ENCODE measurements at regions not wholly inside any gene's neighbourhood (a gene's known extent, or its start where the extent isn't known, plus 50 kb on each side); places are given as distances from the start of the nearest gene placed in this dataset.

GRCh38 chr21:28877318-28877884, 115.3 kb downstream of the LTN1 start:
- Histone ChIP-seq H3K4me1 (ENCODE audit: control insufficient read depth in 2 of 2, insufficient read depth in 2 of 2, low read length in 2 of 2) (no peaks in the 10 kb centered on the region), H3K27ac (ENCODE audit: low read depth, low read length) (no peak overlapping the region), H3K9me3 (ENCODE audit: control insufficient read depth in 2 of 3, low read length in 3 of 3) (no peaks in the 10 kb centered on the region), H3K4me3 (ENCODE audit: low read length) (no peak overlapping the region), H3K36me3 (ENCODE audit: control insufficient read depth in 2 of 3, insufficient read depth in 3 of 3, low read length in 3 of 3) (peaks cover 0 to 42% (median 13%) of the 10 kb centered on the region in 3 experiments), H3K27me3 (ENCODE audit: control insufficient read depth in 2 of 2, insufficient read depth in 2 of 2, low read length in 2 of 2) (no peaks in the 10 kb centered on the region)
- CTCF ChIA-PET = no interaction called here
- peaks cover 21 to 56% (median 50%) of the 10 kb centered on the region in 5 donors for H3K36me3 Mint-ChIP-seq
- H3K9me3 Mint-ChIP-seq = no peaks in the 10 kb centered on the region
- H3K4me1 Mint-ChIP-seq = peaks cover 0 to 11% (median 5%) of the 10 kb centered on the region in 7 donors
- H3K27me3 Mint-ChIP-seq = no peaks in the 10 kb centered on the region
- POLR2A ChIA-PET = interaction anchor here (1.0 kb wide), 1 partner anchor 12 kb away, joined by 3 read pairs; no protein-coding TSS in a partner anchor
- no peak for DNase-seq
- no peak for ATAC-seq
- intact Hi-C loops (cut with micrococcal nuclease) = no loop called here
- H3K4me3 Mint-ChIP-seq = no peak overlapping the region
- peak overlapping the region in 5 of 9 donors; percentile 6 to 72 (median 40) for H3K27ac Mint-ChIP-seq

- H3K27ac Mint-ChIP-seq = no peak overlapping the region
- Histone ChIP-seq H3K4me1 (ENCODE audit: control insufficient read depth in 2 of 2, insufficient read depth in 2 of 2, low read length in 2 of 2) (no peaks in the 10 kb centered on the region), H3K27ac (ENCODE audit: low read depth, low read length) (no peak overlapping the region), H3K4me3 (ENCODE audit: low read length) (no peak overlapping the region), H3K27me3 (ENCODE audit: control insufficient read depth in 2 of 2, insufficient read depth in 2 of 2, low read length in 2 of 2) (no peaks in the 10 kb centered on the region), H3K36me3 (ENCODE audit: control insufficient read depth in 2 of 3, insufficient read depth in 3 of 3, low read length in 3 of 3) (peaks cover 0 to 47% (median 9%) of the 10 kb centered on the region in 3 experiments), H3K9me3 (ENCODE audit: control insufficient read depth in 2 of 3, low read length in 3 of 3) (no peaks in the 10 kb centered on the region)
- CTCF ChIA-PET = no interaction called here
- H3K4me3 Mint-ChIP-seq = no peak overlapping the region
- no peak for ATAC-seq
- H3K4me1 Mint-ChIP-seq = peaks cover 0 to 10% (median 5%) of the 10 kb centered on the region in 7 donors
- intact Hi-C loops (cut with micrococcal nuclease) = no loop called here
- no peaks in the 10 kb centered on the region for H3K9me3 Mint-ChIP-seq
- peaks cover 16 to 66% (median 53%) of the 10 kb centered on the region in 5 donors for H3K36me3 Mint-ChIP-seq
- DNase-seq = no peak
- no peaks in the 10 kb centered on the region for H3K27me3 Mint-ChIP-seq
- POLR2A ChIA-PET = no interaction called here
Observed at GRCh38 chr21:28875078-28875477, 117.6 kb downstream of the LTN1 start.

- no peaks in the 10 kb centered on the region for H3K4me1 ChIP-seq (ENCODE audit: control insufficient read depth in 2 of 2, insufficient read depth in 2 of 2, low read length in 2 of 2)
- Mint-ChIP-seq H3K4me1 (peaks cover 0 to 6% (median 2%) of the 10 kb centered on the region in 7 donors), H3K4me3 (no peak overlapping the region), H3K9me3 (no peaks in the 10 kb centered on the region), H3K27ac (no peak overlapping the region), H3K27me3 (no peaks in the 10 kb centered on the region), H3K36me3 (peaks cover 25 to 73% (median 57%) of the 10 kb centered on the region in 5 donors)
- no peak overlapping the region for H3K4me3 ChIP-seq (ENCODE audit: low read length)
- no peak overlapping the region for H3K27ac ChIP-seq (ENCODE audit: low read depth, low read length)
- H3K36me3 ChIP-seq (ENCODE audit: control insufficient read depth in 2 of 3, insufficient read depth in 3 of 3, low read length in 3 of 3) = peaks cover 0 to 47% (median 9%) of the 10 kb centered on the region in 3 experiments
- CTCF ChIA-PET = no interaction called here
- H3K27me3 ChIP-seq (ENCODE audit: control insufficient read depth in 2 of 2, insufficient read depth in 2 of 2, low read length in 2 of 2) = no peaks in the 10 kb centered on the region
- no peak for DNase-seq
- intact Hi-C loops (cut with micrococcal nuclease) = no loop called here
- no peak for ATAC-seq
- POLR2A ChIA-PET = no interaction called here
- no peaks in the 10 kb centered on the region for H3K9me3 ChIP-seq (ENCODE audit: control insufficient read depth in 2 of 3, low read length in 3 of 3)
Observed at GRCh38 chr21:28872218-28872617, 120.5 kb downstream of the LTN1 start.

- no peak for DNase-seq
- Histone ChIP-seq H3K36me3 (ENCODE audit: control insufficient read depth in 2 of 3, insufficient read depth in 3 of 3, low read length in 3 of 3) (peaks cover 0 to 45% (median 7%) of the 10 kb centered on the region in 3 experiments), H3K4me1 (ENCODE audit: control insufficient read depth in 2 of 2, insufficient read depth in 2 of 2, low read length in 2 of 2) (no peaks in the 10 kb centered on the region), H3K27me3 (ENCODE audit: control insufficient read depth in 2 of 2, insufficient read depth in 2 of 2, low read length in 2 of 2) (no peaks in the 10 kb centered on the region), H3K27ac (ENCODE audit: low read depth, low read length) (no peak overlapping the region), H3K4me3 (ENCODE audit: low read length) (no peak overlapping the region), H3K9me3 (ENCODE audit: control insufficient read depth in 2 of 3, low read length in 3 of 3) (no peaks in the 10 kb centered on the region)
- no peak overlapping the region for H3K4me3 Mint-ChIP-seq
- intact Hi-C loops (cut with micrococcal nuclease) = no loop called here
- H3K27ac Mint-ChIP-seq = peak overlapping the region in 1 of 9 donors; percentile 52
- ChIA-PET POLR2A (no interaction called here), CTCF (no interaction called here)
- ATAC-seq = no peak
- H3K4me1 Mint-ChIP-seq = peaks cover 0 to 4% (median 0%) of the 10 kb centered on the region in 7 donors
- H3K36me3 Mint-ChIP-seq = peaks cover 25 to 73% (median 59%) of the 10 kb centered on the region in 5 donors
- no peaks in the 10 kb centered on the region for H3K27me3 Mint-ChIP-seq
- no peaks in the 10 kb centered on the region for H3K9me3 Mint-ChIP-seq
Observed at GRCh38 chr21:28871388-28872010, 121.2 kb downstream of the LTN1 start.

GRCh38 chr21:28867401-28867800, 125.3 kb downstream of the LTN1 start:
- Histone ChIP-seq H3K36me3 (ENCODE audit: control insufficient read depth in 2 of 3, insufficient read depth in 3 of 3, low read length in 3 of 3) (peaks cover 0 to 14% (median 0%) of the 10 kb centered on the region in 3 experiments), H3K9me3 (ENCODE audit: control insufficient read depth in 2 of 3, low read length in 3 of 3) (no peaks in the 10 kb centered on the region), H3K27me3 (ENCODE audit: control insufficient read depth in 2 of 2, insufficient read depth in 2 of 2, low read length in 2 of 2) (no peaks in the 10 kb centered on the region), H3K4me3 (ENCODE audit: low read length) (no peak overlapping the region), H3K4me1 (ENCODE audit: control insufficient read depth in 2 of 2, insufficient read depth in 2 of 2, low read length in 2 of 2) (no peaks in the 10 kb centered on the region), H3K27ac (ENCODE audit: low read depth, low read length) (no peak overlapping the region)
- intact Hi-C loops (cut with micrococcal nuclease) = no loop called here
- Mint-ChIP-seq H3K4me3 (no peak overlapping the region), H3K4me1 (peaks cover 0 to 7% (median 4%) of the 10 kb centered on the region in 7 donors), H3K9me3 (peaks cover 0 to 2% (median 0%) of the 10 kb centered on the region in 11 donors), H3K27ac (no peak overlapping the region), H3K36me3 (peaks cover 8 to 72% (median 49%) of the 10 kb centered on the region in 5 donors), H3K27me3 (no peaks in the 10 kb centered on the region)
- ATAC-seq (no peak), DNase-seq (no peak)
- ChIA-PET CTCF (no interaction called here), POLR2A (no interaction called here)

- peak overlapping the region in 1 of 9 donors; percentile 8 for H3K27ac Mint-ChIP-seq
- H3K9me3 Mint-ChIP-seq = peaks cover 0 to 2% (median 0%) of the 10 kb centered on the region in 11 donors
- no peak overlapping the region for H3K4me3 Mint-ChIP-seq
- Histone ChIP-seq H3K27ac (ENCODE audit: low read depth, low read length) (no peak overlapping the region), H3K27me3 (ENCODE audit: control insufficient read depth in 2 of 2, insufficient read depth in 2 of 2, low read length in 2 of 2) (no peaks in the 10 kb centered on the region), H3K36me3 (ENCODE audit: control insufficient read depth in 2 of 3, insufficient read depth in 3 of 3, low read length in 3 of 3) (no peaks in the 10 kb centered on the region), H3K4me3 (ENCODE audit: low read length) (no peak overlapping the region), H3K4me1 (ENCODE audit: control insufficient read depth in 2 of 2, insufficient read depth in 2 of 2, low read length in 2 of 2) (no peaks in the 10 kb centered on the region), H3K9me3 (ENCODE audit: control insufficient read depth in 2 of 3, low read length in 3 of 3) (no peaks in the 10 kb centered on the region)
- intact Hi-C loops (cut with micrococcal nuclease) = no loop called here
- CTCF ChIA-PET = interaction anchor here (0.5 kb wide), 1 partner anchor 987 kb away, joined by 3 read pairs; no protein-coding TSS in a partner anchor
- H3K27me3 Mint-ChIP-seq = no peaks in the 10 kb centered on the region
- H3K4me1 Mint-ChIP-seq = peaks cover 0 to 7% (median 2%) of the 10 kb centered on the region in 7 donors
- peaks cover 9 to 72% (median 52%) of the 10 kb centered on the region in 5 donors for H3K36me3 Mint-ChIP-seq
- ATAC-seq = no peak
- no peak for DNase-seq
- POLR2A ChIA-PET = interaction anchor here (0.7 to 0.9 kb wide), 2 partner anchors 12 to 31 kb away, joined by 3 read pairs; no protein-coding TSS in a partner anchor
Observed at GRCh38 chr21:28865488-28866186, 127.0 kb downstream of the LTN1 start.
